PC-9 (cell line): ENCODE measurements at regions not wholly inside any gene's neighbourhood (a gene's known extent, or its start where the extent isn't known, plus 50 kb on each side); places are given as distances from the start of the nearest gene placed in this dataset.
A peak's percentile ranks its signal among the peaks of the same experiment; 100 is the strongest.
"Not testable (repeated sequence)": the region's sequence is repeated elsewhere in the genome, so short reads cannot be mapped to it uniquely, and the experiment has no call there.

ENCODE experiments used
- BruUV-seq: library from RNA; stranded (reverse); fragments of 400-500 nt; replicated peaks from 2 replicates; lab custom pipeline; 2021; lab: Mats Ljungman, UMichigan
- CTCF ChIA-PET: fragments of 300-600 bp; sonication (Branson Sonifier 250); formaldehyde crosslinking; loops from one replicate; lab custom pipeline; 2022; ENCODE audit warnings: antibody characterized with exemption; lab: Charles Lee
- POLR2A ChIA-PET: fragments of 300-600 bp; sonication (Branson Sonifier 250); formaldehyde crosslinking; loops from one replicate; lab custom pipeline; 2022; ENCODE audit warnings: antibody characterized with exemption; ENCODE audit not compliant: unreplicated experiment; lab: Charles Lee
- DNase-seq, 2 experiments: peaks; one replicate each; pipeline versions ENCODE4 v3.0.0 to v3.0.0-alpha.2; 2015 to 2022; ENCODE audit warnings: mixed read lengths in 1 of 2
- H2AFZ ChIP-seq: fragments of 200-600 bp; sonication (generic); 2 replicates; pipeline ENCODE4 v1.8.1; 2017; ENCODE audit warnings: antibody characterized with exemption
- H3F3A ChIP-seq: fragments of 200-600 bp; sonication (generic); 2 replicates; pipeline ENCODE4 v1.8.1; 2017; ENCODE audit warnings: antibody characterized with exemption, mild to moderate bottlenecking, low read depth; ENCODE audit not compliant: insufficient read depth
- H3K27ac ChIP-seq: fragments of 200-600 bp; sonication (generic); 2 replicates; pipeline ENCODE4 v1.6.1; 2016; ENCODE audit warnings: mixed run types
- H3K27me3 ChIP-seq: fragments of 200-600 bp; sonication (generic); 2 replicates; pipeline ENCODE4 v1.6.1; 2016; ENCODE audit warnings: low read depth, mixed run types; ENCODE audit not compliant: insufficient read depth
- H3K36me3 ChIP-seq: fragments of 200-600 bp; sonication (generic); 2 replicates; pipeline ENCODE4 v1.6.1; 2016; ENCODE audit warnings: low read depth, mixed run types
- H3K4me1 ChIP-seq: fragments of 200-600 bp; sonication (generic); replicated peaks from 2 replicates; pipeline ENCODE4 v1.6.1; 2016; ENCODE audit warnings: mixed run types; ENCODE audit not compliant: insufficient read depth
- H3K4me2 ChIP-seq: fragments of 200-600 bp; sonication (generic); 2 replicates; pipeline ENCODE4 v1.6.1; 2017; ENCODE audit warnings: mixed run types
- H3K4me3 ChIP-seq: fragments of 200-600 bp; sonication (generic); 2 replicates; pipeline ENCODE4 v1.6.1; 2016; ENCODE audit warnings: mixed run types
- H3K79me2 ChIP-seq: fragments of 200-600 bp; sonication (generic); 2 replicates; pipeline ENCODE4 v1.6.1; 2017; ENCODE audit warnings: low read depth, mixed run types
- H3K9me2 ChIP-seq: fragments of 200-600 bp; sonication (generic); 2 replicates; pipeline ENCODE4 v1.8.1; 2017; ENCODE audit warnings: mild to moderate bottlenecking; ENCODE audit not compliant: insufficient read depth
- H3K9me3 ChIP-seq: fragments of 200-600 bp; sonication (generic); 2 replicates; pipeline ENCODE4 v1.8.1; 2016; ENCODE audit warnings: low read depth; ENCODE audit not compliant: insufficient read depth
- H4K20me1 ChIP-seq: fragments of 200-600 bp; sonication (generic); 2 replicates; pipeline ENCODE4 v1.8.1; 2017; ENCODE audit not compliant: insufficient read depth
- EZH2 ChIP-seq: fragments of 200-600 bp; sonication (generic); IDR thresholded peaks from 2 replicates; pipeline ENCODE4 v1.8.0; 2017; ENCODE audit warnings: antibody characterized with exemption, low read depth
- intact Hi-C: fragments of 100-400 bp; cut with micrococcal nuclease; formaldehyde crosslinking; loops from one replicate; pipeline ENCODE4 v1.10.0; 2022; ENCODE audit not compliant: unreplicated experiment
- TF ChIP-seq, protein P1 (sequence below): fragments of 200-600 bp; sonication (generic); conservative IDR thresholded peaks from 2 replicates; pipeline ENCODE4 v1.6.1; 2017; ENCODE audit warnings: mixed run types, antibody characterized with exemption, mild to moderate bottlenecking, moderate library complexity

GRCh38 chr6:74504941-74505340 is 700.9 kb downstream of the COL12A1 start:
- ChIA-PET POLR2A (no interaction called here), CTCF (no interaction called here)
- no peaks in the 10 kb centered on the region for H4K20me1 ChIP-seq
- H3K4me1 ChIP-seq, result no peaks in the 10 kb centered on the region
- no peaks in the 10 kb centered on the region for H3K9me3 ChIP-seq
- H3K27ac ChIP-seq, result no peak overlapping the region
- no peaks in the 10 kb centered on the region for H3F3A ChIP-seq
- no peak overlapping the region for H3K4me3 ChIP-seq
- no peaks in the 10 kb centered on the region for H3K27me3 ChIP-seq
- no peak overlapping the region for H2AFZ ChIP-seq
- BruUV-seq, result no TSS peak
- DNase-seq, result no peak
- H3K9me2 ChIP-seq, result no peaks in the 10 kb centered on the region
- H3K4me2 ChIP-seq, result no peak overlapping the region
- H3K79me2 ChIP-seq, result no peaks in the 10 kb centered on the region
- intact Hi-C loops, result no loop called here
- no peaks in the 10 kb centered on the region for H3K36me3 ChIP-seq
- TF ChIP-seq, protein P1, sequence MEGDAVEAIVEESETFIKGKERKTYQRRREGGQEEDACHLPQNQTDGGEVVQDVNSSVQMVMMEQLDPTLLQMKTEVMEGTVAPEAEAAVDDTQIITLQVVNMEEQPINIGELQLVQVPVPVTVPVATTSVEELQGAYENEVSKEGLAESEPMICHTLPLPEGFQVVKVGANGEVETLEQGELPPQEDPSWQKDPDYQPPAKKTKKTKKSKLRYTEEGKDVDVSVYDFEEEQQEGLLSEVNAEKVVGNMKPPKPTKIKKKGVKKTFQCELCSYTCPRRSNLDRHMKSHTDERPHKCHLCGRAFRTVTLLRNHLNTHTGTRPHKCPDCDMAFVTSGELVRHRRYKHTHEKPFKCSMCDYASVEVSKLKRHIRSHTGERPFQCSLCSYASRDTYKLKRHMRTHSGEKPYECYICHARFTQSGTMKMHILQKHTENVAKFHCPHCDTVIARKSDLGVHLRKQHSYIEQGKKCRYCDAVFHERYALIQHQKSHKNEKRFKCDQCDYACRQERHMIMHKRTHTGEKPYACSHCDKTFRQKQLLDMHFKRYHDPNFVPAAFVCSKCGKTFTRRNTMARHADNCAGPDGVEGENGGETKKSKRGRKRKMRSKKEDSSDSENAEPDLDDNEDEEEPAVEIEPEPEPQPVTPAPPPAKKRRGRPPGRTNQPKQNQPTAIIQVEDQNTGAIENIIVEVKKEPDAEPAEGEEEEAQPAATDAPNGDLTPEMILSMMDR, result no peak

- TF ChIP-seq, protein P1, result no peak
- TF ChIP-seq EZH2, result no peak
- 0 out of 2 replicates have a peak overlapping the region, but pooled peaks have one; percentile 22 for H2AFZ ChIP-seq
- H3F3A ChIP-seq, result no peaks in the 10 kb centered on the region
- intact Hi-C loops, result no loop called here
- no peaks in the 10 kb centered on the region for H3K4me1 ChIP-seq
- H3K9me3 ChIP-seq, result no peaks in the 10 kb centered on the region
- CTCF ChIA-PET, result no interaction called here
- no peaks in the 10 kb centered on the region for H3K27me3 ChIP-seq
- H3K27ac ChIP-seq, result no peak overlapping the region
- no peak overlapping the region for H3K4me3 ChIP-seq
- no peak for DNase-seq
- no peaks in the 10 kb centered on the region for H4K20me1 ChIP-seq
- no TSS peak for BruUV-seq
- H3K36me3 ChIP-seq, result no peaks in the 10 kb centered on the region
- POLR2A ChIA-PET, result no interaction called here
- H3K4me2 ChIP-seq, result no peak overlapping the region
- H3K79me2 ChIP-seq, result no peaks in the 10 kb centered on the region
- no peaks in the 10 kb centered on the region for H3K9me2 ChIP-seq
Observed at GRCh38 chr6:74492587-74492986, 713.3 kb downstream of the COL12A1 start.

DNA sequence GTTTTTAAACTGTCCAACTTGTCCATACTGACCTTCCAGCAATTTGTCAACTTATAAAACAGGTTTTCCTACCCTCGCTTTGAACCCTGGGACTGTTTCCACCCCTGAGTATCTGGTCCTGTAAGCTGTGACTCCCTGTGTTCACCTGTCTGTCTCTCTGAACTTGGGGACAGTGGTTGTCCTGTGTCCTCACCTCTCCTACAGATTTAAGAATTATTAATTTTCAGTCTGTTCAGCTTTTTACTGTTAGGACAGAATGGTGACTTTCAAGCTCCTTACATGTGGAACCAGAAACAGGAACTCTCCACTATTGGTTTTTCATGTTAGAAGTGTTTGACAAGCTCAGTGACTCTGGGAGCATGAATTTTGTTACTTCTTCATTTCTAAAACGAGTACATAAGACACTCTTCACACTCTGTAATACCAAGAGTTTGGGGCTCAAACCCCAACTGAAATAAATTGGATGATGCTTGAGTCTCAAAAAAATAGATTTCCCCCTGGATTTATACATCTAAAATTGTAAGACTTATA is 713.9 kb downstream of the COL12A1 start:
- H4K20me1 ChIP-seq, result no peaks in the 10 kb centered on the region
- no peaks in the 10 kb centered on the region for H3K9me3 ChIP-seq
- H3K4me3 ChIP-seq, result no peak overlapping the region
- BruUV-seq, result no TSS peak
- no peak overlapping the region for H3K4me2 ChIP-seq
- no peaks in the 10 kb centered on the region for H3K9me2 ChIP-seq
- H3K79me2 ChIP-seq, result no peaks in the 10 kb centered on the region
- no peaks in the 10 kb centered on the region for H3F3A ChIP-seq
- H3K4me1 ChIP-seq, result no peaks in the 10 kb centered on the region
- no peaks in the 10 kb centered on the region for H3K27me3 ChIP-seq
- intact Hi-C loops, result no loop called here
- ChIA-PET CTCF (no interaction called here), POLR2A (no interaction called here)
- H3K36me3 ChIP-seq, result no peaks in the 10 kb centered on the region
- TF ChIP-seq EZH2, result no peak
- TF ChIP-seq, protein P1, result no peak
- no peak for DNase-seq
- H3K27ac ChIP-seq, result no peak overlapping the region
- H2AFZ ChIP-seq, result no peak overlapping the region

GRCh38 chr6:74488726-74489125 is 717.1 kb downstream of the COL12A1 start:
- H3K4me1 ChIP-seq, H3K27me3 ChIP-seq, DNase-seq, H3K4me2 ChIP-seq, H3K79me2 ChIP-seq, H4K20me1 ChIP-seq, BruUV-seq, intact Hi-C loops, H3K27ac ChIP-seq, POLR2A ChIA-PET, H2AFZ ChIP-seq, H3K36me3 ChIP-seq, CTCF ChIA-PET, H3K9me2 ChIP-seq, H3F3A ChIP-seq, H3K9me3 ChIP-seq, H3K4me3 ChIP-seq: not testable (repeated sequence)
